CD4-positive, alpha-beta T cell (primary cell): ENCODE measurements at regions not wholly inside any gene's neighbourhood (a gene's known extent, or its start where the extent isn't known, plus 50 kb on each side); places are given as distances from the start of the nearest gene placed in this dataset.

Source experiments
- ATAC-seq: fragments of 200-7000 bp; cut with Tn5 transposase; one replicate; pipeline ENCODE4 v1.10.0; 2022; ENCODE audit warnings: mild to moderate bottlenecking; ENCODE audit not compliant: poor library complexity
- CTCF ChIA-PET: fragments of 350-600 bp; sonication (Branson Sonifier 250); formaldehyde crosslinking; loops from one replicate; lab custom pipeline; 2021; ENCODE audit warnings: antibody characterized with exemption, inconsistent platforms; lab: Charles Lee
- POLR2A ChIA-PET: fragments of 350-600 bp; sonication (Branson Sonifier 250); formaldehyde crosslinking; loops from one replicate; lab custom pipeline; 2021; ENCODE audit warnings: antibody characterized with exemption, inconsistent platforms; lab: Charles Lee
- DNase-seq, 14 experiments: peaks; one replicate each; pipeline ENCODE4 v3.0.0-alpha.2; 2013 to 2020; ENCODE audit warnings: mixed read lengths in 2 of 14
- H3K27ac ChIP-seq, 2 donors: one replicate each; pipeline versions ENCODE4 v1.5.1 to v1.7.0; 2013; ENCODE audit warnings: low read length in 2 of 2, low read depth in 1 of 2, mild to moderate bottlenecking in 1 of 2
- H3K27me3 ChIP-seq, 2 experiments: 1 replicate in 1 of 2; 2 replicates in 1 of 2; pipeline versions ENCODE4 v1.6.1 to v1.7.0; 2013; ENCODE audit warnings: low read length in 2 of 2, control low read depth in 1 of 2, mild to moderate bottlenecking in 1 of 2, moderate library complexity in 1 of 2; ENCODE audit not compliant: insufficient read depth in 2 of 2, control insufficient read depth in 1 of 2
- H3K36me3 ChIP-seq: one replicate; pipeline ENCODE4 v1.6.1; 2013; ENCODE audit warnings: low read length, control low read depth; ENCODE audit not compliant: insufficient read depth
- H3K4me1 ChIP-seq: one replicate; pipeline ENCODE4 v1.6.1; 2013; ENCODE audit warnings: low read length, control low read depth; ENCODE audit not compliant: insufficient read depth
- H3K4me3 ChIP-seq: one replicate; pipeline ENCODE4 v1.5.1; 2013; ENCODE audit warnings: mild to moderate bottlenecking, low read length, moderate library complexity
- H3K9me3 ChIP-seq, 2 experiments: 1 replicate in 1 of 2; 2 replicates in 1 of 2; pipeline versions ENCODE4 v1.6.1 to v1.7.0; 2013; ENCODE audit warnings: low read length in 2 of 2, mild to moderate bottlenecking in 2 of 2, control low read depth in 1 of 2, moderate library complexity in 1 of 2; ENCODE audit not compliant: control insufficient read depth in 1 of 2, insufficient read depth in 1 of 2
- H3K27ac Mint-ChIP-seq: one replicate; pipeline ENCODE4 v1.8.0; 2020; ENCODE audit warnings: mixed read lengths
- H3K27me3 Mint-ChIP-seq: one replicate; pipeline ENCODE4 v1.8.0; 2021; ENCODE audit warnings: mixed read lengths
- H3K36me3 Mint-ChIP-seq: one replicate; pipeline ENCODE4 v1.8.0; 2021; ENCODE audit warnings: low read depth, mixed read lengths
- H3K4me1 Mint-ChIP-seq: one replicate; pipeline ENCODE4 v1.8.0; 2021; ENCODE audit warnings: low read depth, mixed read lengths
- H3K4me3 Mint-ChIP-seq: one replicate; pipeline ENCODE4 v1.8.0; 2020; ENCODE audit warnings: mild to moderate bottlenecking, mixed read lengths
- H3K9me3 Mint-ChIP-seq: one replicate; pipeline ENCODE4 v1.8.0; 2020; ENCODE audit warnings: mixed read lengths
- CTCF ChIP-seq: fragments of 200-600 bp; IDR thresholded peaks from one replicate; pipeline ENCODE4 v1.8.0; 2022; ENCODE audit warnings: antibody characterized with exemption, mild to moderate bottlenecking
- intact Hi-C, 2 experiments: fragments of 100-400 bp; cut with DNase I in 1 of 2; cut with micrococcal nuclease in 1 of 2; formaldehyde crosslinking; loops; one replicate each; pipeline versions ENCODE4 v1.15.1 to v1.9.0; 2023 to 2025; cut with DNase I, micrococcal nuclease

- Histone ChIP-seq H3K36me3 (no peaks in the 10 kb centered on the region), H3K27ac (no peak overlapping the region), H3K4me3 (no peak overlapping the region), H3K27me3 (no peaks in the 10 kb centered on the region), H3K4me1 (no peaks in the 10 kb centered on the region), H3K9me3 (no peaks in the 10 kb centered on the region)
- H3K4me1 Mint-ChIP-seq = no peaks in the 10 kb centered on the region
- ATAC-seq = no peak
- no peaks in the 10 kb centered on the region for H3K27me3 Mint-ChIP-seq
- H3K4me3 Mint-ChIP-seq = no peak overlapping the region
- no peak for TF ChIP-seq CTCF
- H3K36me3 Mint-ChIP-seq = no peaks in the 10 kb centered on the region
- ChIA-PET POLR2A (no interaction called here), CTCF (no interaction called here)
- H3K27ac Mint-ChIP-seq = no peak overlapping the region
- H3K9me3 Mint-ChIP-seq = no peaks in the 10 kb centered on the region
- no peak for DNase-seq
- intact Hi-C loops = no loop called here
Observed at GRCh38 chr5:103333376-103333775, 74.8 kb downstream of the MACIR start.

- DNase-seq (no peak), ATAC-seq (no peak)
- H3K4me1 Mint-ChIP-seq = no peaks in the 10 kb centered on the region
- no peak overlapping the region for H3K27ac ChIP-seq
- H3K4me1 ChIP-seq = no peaks in the 10 kb centered on the region
- H3K27me3 Mint-ChIP-seq = no peaks in the 10 kb centered on the region
- no peak for TF ChIP-seq CTCF
- intact Hi-C loops = no loop called here
- H3K27me3 ChIP-seq = no peaks in the 10 kb centered on the region
- no peak overlapping the region for H3K27ac Mint-ChIP-seq
- no peaks in the 10 kb centered on the region for H3K9me3 Mint-ChIP-seq
- H3K4me3 ChIP-seq = no peak overlapping the region
- H3K36me3 ChIP-seq = no peaks in the 10 kb centered on the region
- no peak overlapping the region for H3K4me3 Mint-ChIP-seq
- CTCF ChIA-PET = interaction anchor here (0.9 kb wide), 1 partner anchor 24 kb away, joined by 3 read pairs; no protein-coding TSS in a partner anchor
- POLR2A ChIA-PET = no interaction called here
- H3K36me3 Mint-ChIP-seq = no peaks in the 10 kb centered on the region
- no peaks in the 10 kb centered on the region for H3K9me3 ChIP-seq
Observed at GRCh38 chr5:103330875-103331274, 72.3 kb downstream of the MACIR start.
